Gastroesophageal sphincter (tissue), 3 donors: ENCODE measurements at regions not wholly inside any gene's neighbourhood (a gene's known extent, or its start where the extent isn't known, plus 50 kb on each side); places are given as distances from the start of the nearest gene placed in this dataset.

Experiments used
- CTCF ChIP-seq, 4 experiments: fragments of 200-600 bp in 2 of 4; fragments of 450-650 bp in 2 of 4; sonication (generic) in 1 of 4; IDR thresholded peaks; one replicate each; pipeline ENCODE4 v1.5.1; 2017 to 2019; ENCODE audit warnings: antibody characterized with exemption in 4 of 4, mild to moderate bottlenecking in 2 of 4, moderate library complexity in 2 of 4
- POLR2A ChIP-seq, 2 donors: fragments of 450-650 bp; IDR thresholded peaks; one replicate each; pipeline ENCODE4 v1.6.1; 2017; ENCODE audit warnings: antibody characterized with exemption in 2 of 2, mild to moderate bottlenecking in 2 of 2, moderate library complexity in 1 of 2
- POLR2AphosphoS5 ChIP-seq: sonication (generic); formaldehyde crosslinking; IDR thresholded peaks from one replicate; pipeline ENCODE4 v1.6.1; 2017; ENCODE audit warnings: antibody characterized with exemption

- TF ChIP-seq POLR2A (IDR thresholded peaks at IDR 0.05) (no peak), CTCF (IDR thresholded peaks at IDR 0.05) (no peak), POLR2AphosphoS5 (no peak)
Measured at GRCh38 chr7:32212321-32212720, 142.1 kb upstream of the PDE1C start.
